Caki2 (cell line): ENCODE measurements at regions not wholly inside any gene's neighbourhood (a gene's known extent, or its start where the extent isn't known, plus 50 kb on each side); places are given as distances from the start of the nearest gene placed in this dataset.
"Not testable (repeated sequence)": the region's sequence is repeated elsewhere in the genome, so short reads cannot be mapped to it uniquely, and the experiment has no call there.

ENCODE experiments used
- DNase-seq: peaks from one replicate; pipeline ENCODE4 v3.0.0-alpha.2; 2015; ENCODE audit warnings: low read depth
- in situ Hi-C: cut with HindIII; loops from 2 replicates; pipeline ENCODE4 v1.10.0; 2016; ENCODE audit warnings: low sequenced_read_pairs, low pct_unique_long_range_greater_than_20kb, mixed read lengths

GRCh38 chr20:22824077-22824476 is 211.0 kb upstream of the SSTR4 start:
- in situ Hi-C loops = no loop called here
- no peak for DNase-seq

- DNase-seq = no peak
- in situ Hi-C loops = no loop called here
These were observed 210.0 kb upstream of the SSTR4 start for GRCh38 chr20:22825076-22825475.

GRCh38 chr20:22825546-22825945 is 209.6 kb upstream of the SSTR4 start:
- in situ Hi-C loops = no loop called here
- DNase-seq = no peak

GRCh38 chr20:22826306-22827230 is 208.5 kb upstream of the SSTR4 start:
- no peak for DNase-seq
- in situ Hi-C loops = no loop called here

GRCh38 chr20:22827916-22828315 is 207.2 kb upstream of the SSTR4 start:
- DNase-seq = no peak
- in situ Hi-C loops = no loop called here

- DNase-seq = no peak
- in situ Hi-C loops = no loop called here
These were observed 205.8 kb upstream of the SSTR4 start for GRCh38 chr20:22829356-22829755.

GRCh38 chr20:22830138-22830537 is 205.0 kb upstream of the SSTR4 start:
- no peak for DNase-seq
- in situ Hi-C loops = no loop called here

GRCh38 chr20:22830715-22831114 is 204.4 kb upstream of the SSTR4 start:
- DNase-seq, in situ Hi-C loops: not testable (repeated sequence)

- in situ Hi-C loops = no loop called here
- DNase-seq = no peak
These were observed 201.3 kb upstream of the SSTR4 start for GRCh38 chr20:22833851-22834250.

- in situ Hi-C loops = no loop called here
These were observed 200.4 kb upstream of the SSTR4 start for GRCh38 chr20:22834651-22835256.

GRCh38 chr20:22836211-22836610 is 198.9 kb upstream of the SSTR4 start:
- no peak for DNase-seq
- in situ Hi-C loops = no loop called here

More at GRCh38 chr20:22834651-22835256, 200.4 kb upstream of the SSTR4 start:
- DNase-seq = no peak

GRCh38 chr20:22836877-22837276 is 198.2 kb upstream of the SSTR4 start:
- no peak for DNase-seq
- in situ Hi-C loops = no loop called here

- in situ Hi-C loops = no loop called here
- DNase-seq = no peak
These were observed 197.1 kb upstream of the SSTR4 start for GRCh38 chr20:22838001-22838400.

GRCh38 chr20:22841846-22842245 is 193.3 kb upstream of the SSTR4 start:
- in situ Hi-C loops = no loop called here

GRCh38 chr20:22842793-22843192 is 192.3 kb upstream of the SSTR4 start:
- no peak for DNase-seq
- in situ Hi-C loops = no loop called here

More at GRCh38 chr20:22841846-22842245, 193.3 kb upstream of the SSTR4 start:
- no peak for DNase-seq

- in situ Hi-C loops = no loop called here
- DNase-seq = no peak
These were observed 190.2 kb upstream of the SSTR4 start for GRCh38 chr20:22844959-22845358.

GRCh38 chr20:22846863-22847262 is 188.2 kb upstream of the SSTR4 start:
- in situ Hi-C loops = no loop called here
- no peak for DNase-seq

GRCh38 chr20:22848364-22848763 is 186.7 kb upstream of the SSTR4 start:
- no peak for DNase-seq
- in situ Hi-C loops = no loop called here

GRCh38 chr20:22851679-22852346 is 183.3 kb upstream of the SSTR4 start:
- peak; percentile 32 for DNase-seq
- in situ Hi-C loops = not testable (repeated sequence)
